Skeletal muscle satellite cell (primary cell): ENCODE measurements at regions not wholly inside any gene's neighbourhood (a gene's known extent, or its start where the extent isn't known, plus 50 kb on each side); places are given as distances from the start of the nearest gene placed in this dataset.

ENCODE experiments used
- H3K27me3 ChIP-seq: 2 replicates; pipeline ENCODE4 v1.7.0; 2013; ENCODE audit warnings: low read length; ENCODE audit not compliant: control insufficient read depth, insufficient read depth
- H3K36me3 ChIP-seq: 2 replicates; pipeline ENCODE4 v1.7.0; 2013; ENCODE audit warnings: mild to moderate bottlenecking, control low read depth, low read length; ENCODE audit not compliant: insufficient read depth
- H3K4me1 ChIP-seq: 2 replicates; pipeline ENCODE4 v1.7.0; 2013; ENCODE audit warnings: low read length; ENCODE audit not compliant: control insufficient read depth, insufficient read depth
- H3K4me2 ChIP-seq: 2 replicates; pipeline ENCODE4 v1.7.0; 2013; ENCODE audit warnings: mild to moderate bottlenecking, low read length
- H3K4me3 ChIP-seq: 2 replicates; pipeline ENCODE4 v1.7.0; 2013; ENCODE audit warnings: low read length
- H3K9ac ChIP-seq: 2 replicates; pipeline ENCODE4 v1.7.0; 2013; ENCODE audit warnings: mild to moderate bottlenecking, low read depth, low read length, moderate library complexity
- H3K9me3 ChIP-seq: replicated peaks from 2 replicates; pipeline ENCODE4 v1.7.0; 2013; ENCODE audit warnings: mild to moderate bottlenecking, control low read depth, low read length

DNA sequence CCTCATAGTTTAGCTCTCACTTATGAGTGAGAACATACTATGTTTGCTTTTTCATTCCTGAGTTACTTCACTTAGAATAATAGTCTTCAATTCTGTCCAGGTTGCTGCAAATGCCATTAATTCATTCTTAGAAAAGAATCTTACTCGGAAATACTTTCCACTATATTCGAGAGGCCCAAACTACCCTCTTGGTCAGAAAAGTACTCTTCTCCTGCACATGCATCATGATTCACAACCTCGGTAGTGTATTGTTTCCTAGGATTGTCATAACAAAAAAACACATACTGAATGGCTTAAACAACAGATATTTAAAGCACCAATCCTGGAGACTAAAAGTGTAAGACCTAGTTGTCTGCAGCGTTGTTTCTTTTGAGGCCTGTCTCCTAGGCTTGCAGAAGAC, 364.0 kb upstream of the SLC14A2 start:
- H3K27me3 ChIP-seq: no peaks in the 10 kb centered on the region
- H3K9ac ChIP-seq: no peak overlapping the region
- H3K4me2 ChIP-seq: no peak overlapping the region
- no peaks in the 10 kb centered on the region for H3K9me3 ChIP-seq
- H3K4me3 ChIP-seq: no peak overlapping the region
- no peaks in the 10 kb centered on the region for H3K36me3 ChIP-seq
- peaks cover 28% of the 10 kb centered on the region for H3K4me1 ChIP-seq

DNA sequence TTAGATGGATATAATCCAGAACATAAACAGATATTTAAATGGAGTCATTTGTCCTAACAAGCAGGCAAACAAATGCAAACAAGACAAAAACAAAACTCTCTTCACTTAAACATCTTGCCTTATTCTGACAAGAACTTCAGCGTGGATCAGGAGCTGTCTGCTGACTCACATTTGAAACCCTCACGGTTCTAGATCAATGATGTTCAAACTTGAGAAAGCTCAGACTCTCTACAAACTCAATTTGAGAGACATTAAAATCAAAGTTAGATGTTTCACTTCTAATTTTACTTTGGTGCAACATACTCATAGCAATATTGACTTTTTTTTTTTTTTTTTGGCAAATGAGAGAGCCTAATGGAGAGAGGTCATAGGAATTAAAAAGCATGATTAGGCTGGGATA, 362.8 kb upstream of the SLC14A2 start:
- Histone ChIP-seq H3K4me1 (peaks cover 30% of the 10 kb centered on the region), H3K4me3 (no peak overlapping the region), H3K9ac (no peak overlapping the region), H3K27me3 (no peaks in the 10 kb centered on the region), H3K36me3 (no peaks in the 10 kb centered on the region), H3K9me3 (no peaks in the 10 kb centered on the region), H3K4me2 (no peak overlapping the region)

GRCh38 chr18:45253056-45253565, 362.2 kb upstream of the SLC14A2 start:
- Histone ChIP-seq H3K4me1 (peaks cover 30% of the 10 kb centered on the region), H3K4me2 (no peak overlapping the region), H3K27me3 (no peaks in the 10 kb centered on the region), H3K36me3 (no peaks in the 10 kb centered on the region), H3K9me3 (no peaks in the 10 kb centered on the region), H3K9ac (no peak overlapping the region), H3K4me3 (no peak overlapping the region)

DNA sequence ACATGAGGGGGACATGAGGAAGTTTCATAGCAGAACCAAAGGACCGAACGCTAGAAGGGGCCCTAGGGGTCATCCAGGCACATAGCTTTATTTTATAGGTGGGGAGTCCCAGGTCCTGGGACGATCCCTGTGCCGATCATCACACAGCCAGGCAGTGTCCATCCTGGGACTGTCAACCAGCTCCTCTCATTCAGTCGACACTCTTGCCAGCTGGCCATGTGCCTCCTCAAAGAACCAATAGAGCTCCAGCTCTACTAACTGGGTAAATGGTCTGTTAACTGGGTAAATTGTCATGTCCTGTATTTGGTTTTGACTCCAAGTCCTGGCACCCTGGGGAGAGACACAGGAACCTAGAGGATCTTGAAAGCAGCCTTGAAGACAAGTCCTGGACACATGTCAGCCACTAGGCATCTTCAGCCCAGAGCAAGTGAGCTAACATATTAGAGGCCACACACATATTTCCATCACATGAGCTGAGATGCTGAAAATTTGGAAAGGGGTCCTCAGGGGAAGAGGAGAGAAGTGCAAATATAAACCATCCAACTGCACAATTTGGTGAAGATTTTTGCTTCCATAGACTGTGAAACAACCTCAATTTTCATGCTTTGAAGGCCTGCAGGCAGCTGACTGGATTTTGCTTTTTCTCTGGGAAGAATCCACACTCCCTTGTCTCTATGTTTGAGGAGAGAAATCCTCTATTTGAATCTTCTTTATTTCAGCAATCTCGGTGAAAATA, 361.1 kb upstream of the SLC14A2 start:
- no peak overlapping the region for H3K4me2 ChIP-seq
- no peak overlapping the region for H3K4me3 ChIP-seq
- H3K27me3 ChIP-seq: no peaks in the 10 kb centered on the region
- no peaks in the 10 kb centered on the region for H3K36me3 ChIP-seq
- no peak overlapping the region for H3K9ac ChIP-seq
- H3K9me3 ChIP-seq: no peaks in the 10 kb centered on the region
- H3K4me1 ChIP-seq: peaks cover 22% of the 10 kb centered on the region

- no peak overlapping the region for H3K4me3 ChIP-seq
- no peaks in the 10 kb centered on the region for H3K36me3 ChIP-seq
- H3K27me3 ChIP-seq: no peaks in the 10 kb centered on the region
- H3K4me1 ChIP-seq: peaks cover 22% of the 10 kb centered on the region
- H3K9me3 ChIP-seq: no peaks in the 10 kb centered on the region
- peak overlapping the region; percentile 53 for H3K4me2 ChIP-seq
- H3K9ac ChIP-seq: no peak overlapping the region
Measured at GRCh38 chr18:45254709-45255082, 360.6 kb upstream of the SLC14A2 start.

GRCh38 chr18:45255197-45255890, 359.9 kb upstream of the SLC14A2 start:
- H3K4me3 ChIP-seq: no peak overlapping the region
- H3K4me1 ChIP-seq: peaks cover 22% of the 10 kb centered on the region
- peak overlapping the region; percentile 53 for H3K4me2 ChIP-seq
- H3K27me3 ChIP-seq: no peaks in the 10 kb centered on the region
- peak overlapping the region; percentile 32 for H3K9ac ChIP-seq
- no peaks in the 10 kb centered on the region for H3K9me3 ChIP-seq
- H3K36me3 ChIP-seq: no peaks in the 10 kb centered on the region

DNA sequence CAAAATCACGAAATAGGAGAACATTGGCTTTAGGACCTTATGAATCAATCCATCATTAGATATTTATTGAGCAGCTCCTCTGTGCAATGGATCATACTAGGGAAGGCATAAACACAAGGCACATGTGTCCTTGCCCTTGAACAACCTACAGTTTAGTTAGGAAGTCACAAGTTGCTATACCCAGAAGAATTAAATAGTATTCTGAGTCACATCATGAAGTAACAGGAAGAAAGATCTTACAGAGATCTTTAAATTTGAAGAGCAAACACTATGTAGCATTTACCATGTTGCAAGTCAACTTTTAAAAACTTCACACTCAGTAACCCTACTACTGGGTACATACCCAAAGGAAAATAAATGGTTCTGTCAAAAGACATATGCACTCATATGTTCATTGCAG, 355.2 kb upstream of the SLC14A2 start:
- Histone ChIP-seq H3K4me3 (no peak overlapping the region), H3K9ac (no peak overlapping the region), H3K4me1 (peaks cover 12% of the 10 kb centered on the region), H3K27me3 (no peaks in the 10 kb centered on the region), H3K9me3 (no peaks in the 10 kb centered on the region), H3K36me3 (no peaks in the 10 kb centered on the region), H3K4me2 (no peak overlapping the region)

DNA sequence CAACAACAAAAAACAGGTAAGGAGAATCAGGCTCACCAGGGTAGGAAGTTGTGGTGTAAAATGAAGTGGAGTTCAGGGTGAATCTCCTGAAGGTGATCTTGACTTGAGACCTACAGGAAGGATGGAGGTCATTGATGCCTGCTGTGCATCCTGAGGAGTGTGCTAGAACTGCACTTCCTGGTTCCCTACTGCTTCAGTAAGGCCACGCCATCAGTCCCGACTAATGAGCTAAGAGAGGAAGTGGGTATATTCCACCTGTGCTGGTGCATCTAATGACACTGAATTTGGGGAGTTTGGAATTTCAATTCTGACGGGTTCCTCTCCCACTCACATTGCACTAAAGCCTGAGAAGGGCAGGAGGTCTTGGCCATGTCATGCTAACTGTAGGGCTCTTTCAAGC, 349.3 kb upstream of the SLC14A2 start:
- Histone ChIP-seq H3K36me3 (no peaks in the 10 kb centered on the region), H3K4me3 (no peak overlapping the region), H3K27me3 (peaks cover 7% of the 10 kb centered on the region), H3K4me1 (no peaks in the 10 kb centered on the region), H3K9me3 (no peaks in the 10 kb centered on the region), H3K9ac (no peak overlapping the region), H3K4me2 (no peak overlapping the region)

DNA sequence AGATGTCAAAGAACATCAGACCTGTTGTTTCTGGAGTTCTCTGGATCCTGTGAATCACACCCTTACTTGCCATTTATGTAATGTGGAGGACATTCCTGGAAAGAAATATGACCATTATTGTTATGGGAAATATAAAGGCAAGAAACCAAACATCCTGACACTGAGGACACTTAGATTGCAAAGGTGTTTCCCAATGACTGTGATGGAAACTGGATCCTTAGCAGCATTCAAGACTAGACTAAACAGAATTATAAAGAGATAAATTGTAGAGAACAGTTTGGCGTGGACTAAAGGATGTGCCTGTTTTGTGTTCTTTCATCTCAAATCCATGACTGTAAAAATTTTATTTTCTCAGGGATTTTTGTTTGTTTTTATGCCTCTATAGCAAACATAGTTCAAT, 347.7 kb upstream of the SLC14A2 start:
- Histone ChIP-seq H3K36me3 (no peaks in the 10 kb centered on the region), H3K9me3 (no peaks in the 10 kb centered on the region), H3K27me3 (peaks cover 9% of the 10 kb centered on the region), H3K4me2 (no peak overlapping the region), H3K4me3 (no peak overlapping the region), H3K4me1 (no peaks in the 10 kb centered on the region), H3K9ac (no peak overlapping the region)

DNA sequence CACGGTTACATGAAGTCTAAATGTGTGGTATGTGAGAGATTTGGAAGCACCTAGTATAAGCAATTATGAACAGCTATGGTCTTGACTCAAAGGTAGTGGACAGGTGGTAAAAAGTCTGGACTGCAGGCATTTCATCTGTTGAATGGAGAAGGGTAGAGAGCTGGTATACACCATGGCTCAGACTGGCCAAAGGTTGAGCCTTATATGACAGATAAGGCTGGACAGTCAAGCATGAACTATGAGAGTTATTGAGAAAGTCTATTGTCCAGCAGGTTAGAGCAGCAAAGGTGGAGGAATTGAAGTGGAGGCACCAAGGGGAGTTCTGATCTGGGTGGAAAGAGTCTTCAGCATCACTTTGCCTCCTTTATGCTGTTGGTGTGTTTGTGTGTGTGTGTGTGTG, 346.7 kb upstream of the SLC14A2 start:
- peaks cover 9% of the 10 kb centered on the region for H3K27me3 ChIP-seq
- no peak overlapping the region for H3K9ac ChIP-seq
- H3K36me3 ChIP-seq: no peaks in the 10 kb centered on the region
- H3K4me1 ChIP-seq: no peaks in the 10 kb centered on the region
- no peak overlapping the region for H3K4me2 ChIP-seq
- H3K4me3 ChIP-seq: no peak overlapping the region
- no peaks in the 10 kb centered on the region for H3K9me3 ChIP-seq

- Histone ChIP-seq H3K9me3 (peaks cover 2% of the 10 kb centered on the region), H3K27me3 (peaks cover 9% of the 10 kb centered on the region), H3K9ac (no peak overlapping the region), H3K4me2 (no peak overlapping the region), H3K4me3 (no peak overlapping the region), H3K36me3 (no peaks in the 10 kb centered on the region), H3K4me1 (no peaks in the 10 kb centered on the region)
Measured at GRCh38 chr18:45270289-45270771, 344.9 kb upstream of the SLC14A2 start.

DNA sequence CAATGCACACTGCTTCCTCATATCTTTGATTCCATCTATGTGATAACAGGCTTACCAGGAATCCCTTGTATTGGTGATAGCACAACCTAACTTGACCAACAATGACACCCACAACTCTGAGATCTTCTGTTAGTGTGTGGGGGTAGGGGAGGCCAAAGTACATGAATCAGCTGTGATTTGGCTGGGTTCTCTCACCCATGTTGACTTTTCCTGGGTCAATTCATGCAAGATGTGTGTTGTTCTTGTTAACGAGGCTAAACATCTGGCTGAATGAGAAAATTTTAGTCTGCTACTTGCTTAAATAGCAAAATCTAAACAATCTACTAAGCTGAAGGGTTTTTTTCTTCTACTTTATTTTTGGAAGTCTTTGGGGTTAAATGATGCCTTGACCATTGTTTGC, 341.2 kb upstream of the SLC14A2 start:
- Histone ChIP-seq H3K36me3 (no peaks in the 10 kb centered on the region), H3K4me2 (no peak overlapping the region), H3K9ac (no peak overlapping the region), H3K27me3 (peaks cover 4% of the 10 kb centered on the region), H3K4me1 (no peaks in the 10 kb centered on the region), H3K4me3 (no peak overlapping the region), H3K9me3 (peaks cover 3% of the 10 kb centered on the region)
